HEK293 (cell line): ENCODE measurements at regions not wholly inside any gene's neighbourhood (a gene's known extent, or its start where the extent isn't known, plus 50 kb on each side); places are given as distances from the start of the nearest gene placed in this dataset.

Experiments used
- ATF2 ChIP-seq: fragments of 450-650 bp; formaldehyde crosslinking; IDR thresholded peaks from 2 replicates; pipeline ENCODE4 v1.5.1; 2016; ENCODE audit warnings: missing biosample characterization, missing genetic modification characterization, low read depth
- CTCF ChIP-seq: fragments of 450-650 bp; formaldehyde crosslinking; IDR thresholded peaks from 2 replicates; pipeline ENCODE4 v1.5.1; 2016; ENCODE audit warnings: missing biosample characterization, missing genetic modification characterization
- KLF8 ChIP-seq: fragments of 450-650 bp; formaldehyde crosslinking; IDR thresholded peaks from 2 replicates; pipeline ENCODE4 v1.5.1; 2016; ENCODE audit warnings: missing biosample characterization, missing genetic modification characterization
- REST ChIP-seq: fragments of 450-650 bp; formaldehyde crosslinking; IDR thresholded peaks from 2 replicates; pipeline ENCODE4 v1.5.1; 2016; ENCODE audit warnings: missing biosample characterization, missing genetic modification characterization
- ZNF132 ChIP-seq: fragments of 450-650 bp; formaldehyde crosslinking; IDR thresholded peaks from 2 replicates; pipeline ENCODE4 v1.5.1; 2017; ENCODE audit warnings: missing biosample characterization, missing genetic modification characterization, borderline replicate concordance
- ZNF664 ChIP-seq: fragments of 450-650 bp; formaldehyde crosslinking; IDR thresholded peaks from 2 replicates; pipeline ENCODE4 v1.5.1; 2016; ENCODE audit warnings: missing biosample characterization, missing genetic modification characterization

GRCh38 chr7:25580141-25580540 lies 351.9 kb upstream of the NPVF start:
- TF ChIP-seq ATF2 (tag by site-specific recombination) (no peak), CTCF (tag by site-specific recombination) (no peak), ZNF664 (tag by site-specific recombination) (no peak), KLF8 (tag by site-specific recombination) (no peak), REST (tag by site-specific recombination) (no peak), ZNF132 (tag by site-specific recombination) (no peak)
